Prostate gland (tissue), 2 donors: ENCODE measurements at regions not wholly inside any gene's neighbourhood (a gene's known extent, or its start where the extent isn't known, plus 50 kb on each side); places are given as distances from the start of the nearest gene placed in this dataset.

ENCODE experiments used
- POLR2A ChIP-seq: fragments of 450-650 bp; IDR thresholded peaks from one replicate; pipeline ENCODE4 v1.6.1; 2016; ENCODE audit warnings: antibody characterized with exemption, mild to moderate bottlenecking
- TF ChIP-seq, protein P1 (sequence below), 4 experiments: fragments of 200-600 bp in 2 of 4; fragments of 450-650 bp in 2 of 4; sonication (generic) in 2 of 4; IDR thresholded peaks; 1 replicate in 3 of 4; 2 replicates in 1 of 4; pipeline ENCODE4 v1.5.1; 2016 to 2019; ENCODE audit warnings: antibody characterized with exemption in 4 of 4, mild to moderate bottlenecking in 2 of 4, moderate library complexity in 2 of 4

DNA sequence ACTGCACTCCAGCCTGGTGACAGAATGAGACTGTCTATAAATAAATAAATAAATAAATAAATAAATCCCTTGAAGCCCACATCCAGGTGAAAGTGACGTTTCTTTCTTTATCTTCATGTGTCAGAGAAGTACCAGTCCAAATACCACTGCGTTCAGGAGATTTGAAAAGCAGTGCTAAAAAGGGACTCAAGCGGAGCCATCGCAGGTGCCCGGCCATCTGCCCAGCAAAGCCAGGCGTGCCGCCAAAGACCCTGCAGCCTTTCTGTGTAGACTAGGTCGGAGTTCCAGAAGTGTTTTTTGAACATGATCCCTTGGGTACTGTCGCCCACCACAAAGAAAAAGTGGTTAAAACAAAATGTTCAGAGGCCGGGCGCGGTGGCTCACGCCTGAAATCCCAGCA is 65.7 kb upstream of the CEP85L start:
- TF ChIP-seq, protein P1, sequence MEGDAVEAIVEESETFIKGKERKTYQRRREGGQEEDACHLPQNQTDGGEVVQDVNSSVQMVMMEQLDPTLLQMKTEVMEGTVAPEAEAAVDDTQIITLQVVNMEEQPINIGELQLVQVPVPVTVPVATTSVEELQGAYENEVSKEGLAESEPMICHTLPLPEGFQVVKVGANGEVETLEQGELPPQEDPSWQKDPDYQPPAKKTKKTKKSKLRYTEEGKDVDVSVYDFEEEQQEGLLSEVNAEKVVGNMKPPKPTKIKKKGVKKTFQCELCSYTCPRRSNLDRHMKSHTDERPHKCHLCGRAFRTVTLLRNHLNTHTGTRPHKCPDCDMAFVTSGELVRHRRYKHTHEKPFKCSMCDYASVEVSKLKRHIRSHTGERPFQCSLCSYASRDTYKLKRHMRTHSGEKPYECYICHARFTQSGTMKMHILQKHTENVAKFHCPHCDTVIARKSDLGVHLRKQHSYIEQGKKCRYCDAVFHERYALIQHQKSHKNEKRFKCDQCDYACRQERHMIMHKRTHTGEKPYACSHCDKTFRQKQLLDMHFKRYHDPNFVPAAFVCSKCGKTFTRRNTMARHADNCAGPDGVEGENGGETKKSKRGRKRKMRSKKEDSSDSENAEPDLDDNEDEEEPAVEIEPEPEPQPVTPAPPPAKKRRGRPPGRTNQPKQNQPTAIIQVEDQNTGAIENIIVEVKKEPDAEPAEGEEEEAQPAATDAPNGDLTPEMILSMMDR (IDR thresholded peaks at IDR 0.05), result no peak
- TF ChIP-seq POLR2A, result no peak
